Testis (tissue), 2 donors: ENCODE measurements at regions not wholly inside any gene's neighbourhood (a gene's known extent, or its start where the extent isn't known, plus 50 kb on each side); places are given as distances from the start of the nearest gene placed in this dataset.

Experiments
- POLR2A ChIP-seq: fragments of 450-650 bp; IDR thresholded peaks from one replicate; pipeline ENCODE4 v1.6.1; 2017; ENCODE audit warnings: antibody characterized with exemption, mild to moderate bottlenecking, moderate library complexity
- TF ChIP-seq, protein P1 (sequence below), 3 experiments: fragments of 450-650 bp in 2 of 3; fragments of 200-600 bp in 1 of 3; sonication (generic) in 1 of 3; IDR thresholded peaks; one replicate each; pipeline ENCODE4 v1.5.1; 2016 to 2019; ENCODE audit warnings: antibody characterized with exemption in 3 of 3, mild to moderate bottlenecking in 2 of 3, moderate library complexity in 1 of 3

DNA sequence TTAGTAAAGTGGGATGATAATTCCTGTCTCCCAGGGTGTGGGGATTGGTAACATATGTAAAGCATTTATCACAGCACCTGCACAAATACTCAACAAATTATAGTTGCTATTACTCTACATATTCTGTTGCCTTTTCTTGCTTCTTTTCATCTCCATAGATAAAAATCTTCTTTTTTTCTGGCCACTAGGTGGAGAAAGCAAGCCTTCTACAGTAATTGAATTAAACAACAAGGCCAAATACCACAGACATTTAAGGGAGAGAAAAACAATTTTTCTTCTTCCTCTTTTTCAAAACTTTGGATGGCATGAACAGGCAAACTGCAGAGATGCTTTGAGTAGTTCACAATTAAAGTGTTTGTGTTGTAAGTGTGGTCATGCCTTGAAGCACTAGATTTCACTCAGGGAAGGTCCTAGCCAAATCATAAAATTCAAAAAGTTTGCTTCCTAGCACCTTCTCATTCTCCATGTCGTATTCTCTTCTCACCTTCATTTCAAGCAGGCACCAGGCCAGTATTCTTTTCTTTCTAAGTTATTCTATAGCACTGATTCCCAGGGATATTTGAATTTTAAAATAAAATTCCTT lies 493.4 kb upstream of the TGFBR2 start:
- TF ChIP-seq, protein P1, sequence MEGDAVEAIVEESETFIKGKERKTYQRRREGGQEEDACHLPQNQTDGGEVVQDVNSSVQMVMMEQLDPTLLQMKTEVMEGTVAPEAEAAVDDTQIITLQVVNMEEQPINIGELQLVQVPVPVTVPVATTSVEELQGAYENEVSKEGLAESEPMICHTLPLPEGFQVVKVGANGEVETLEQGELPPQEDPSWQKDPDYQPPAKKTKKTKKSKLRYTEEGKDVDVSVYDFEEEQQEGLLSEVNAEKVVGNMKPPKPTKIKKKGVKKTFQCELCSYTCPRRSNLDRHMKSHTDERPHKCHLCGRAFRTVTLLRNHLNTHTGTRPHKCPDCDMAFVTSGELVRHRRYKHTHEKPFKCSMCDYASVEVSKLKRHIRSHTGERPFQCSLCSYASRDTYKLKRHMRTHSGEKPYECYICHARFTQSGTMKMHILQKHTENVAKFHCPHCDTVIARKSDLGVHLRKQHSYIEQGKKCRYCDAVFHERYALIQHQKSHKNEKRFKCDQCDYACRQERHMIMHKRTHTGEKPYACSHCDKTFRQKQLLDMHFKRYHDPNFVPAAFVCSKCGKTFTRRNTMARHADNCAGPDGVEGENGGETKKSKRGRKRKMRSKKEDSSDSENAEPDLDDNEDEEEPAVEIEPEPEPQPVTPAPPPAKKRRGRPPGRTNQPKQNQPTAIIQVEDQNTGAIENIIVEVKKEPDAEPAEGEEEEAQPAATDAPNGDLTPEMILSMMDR (IDR thresholded peaks at IDR 0.05), result peak; percentile 37 to 71 (median 59)
- TF ChIP-seq POLR2A, result no peak
